ENCODE measurements at regions not wholly inside any gene's neighbourhood (a gene's known extent, or its start where the extent isn't known, plus 50 kb on each side); places are given as distances from the start of the nearest gene placed in this dataset.

GRCh38 chr1:38375035-38375434 is 328.4 kb upstream of the POU3F1 start:
- TF ChIP-seq YY1 (IDR thresholded peaks at IDR 0.05; ENCODE audit: insufficient read depth, insufficient read length) (no peak), ZNF274 (IDR thresholded peaks at IDR 0.05; ENCODE audit: low read depth, low read length) (no peak), SUZ12 (IDR thresholded peaks at IDR 0.05; ENCODE audit: extremely low read depth, insufficient read depth, insufficient read length) (no peak)
